HG02852 (cell line): ENCODE measurements at regions not wholly inside any gene's neighbourhood (a gene's known extent, or its start where the extent isn't known, plus 50 kb on each side); places are given as distances from the start of the nearest gene placed in this dataset.

Experiments
- ATAC-seq: cut with Tn5 transposase; IDR thresholded peaks from one replicate; pipeline ENCODE4 v1.9.1; 2021; ENCODE audit warnings: mild to moderate bottlenecking, moderate library complexity; ENCODE audit not compliant: unreplicated experiment

GRCh38 chr1:83596331-83596730, 402.6 kb downstream of the TTLL7 start:
- no peak for ATAC-seq

- ATAC-seq, result no peak
Measured at GRCh38 chr1:83593073-83593472, 405.9 kb downstream of the TTLL7 start.

- ATAC-seq, result no peak
Measured at GRCh38 chr1:83588140-83588539, 410.8 kb downstream of the TTLL7 start.

GRCh38 chr1:83583351-83584014, 415.4 kb downstream of the TTLL7 start:
- no peak for ATAC-seq

GRCh38 chr1:83581747-83582146, 417.2 kb downstream of the TTLL7 start:
- ATAC-seq, result no peak

DNA sequence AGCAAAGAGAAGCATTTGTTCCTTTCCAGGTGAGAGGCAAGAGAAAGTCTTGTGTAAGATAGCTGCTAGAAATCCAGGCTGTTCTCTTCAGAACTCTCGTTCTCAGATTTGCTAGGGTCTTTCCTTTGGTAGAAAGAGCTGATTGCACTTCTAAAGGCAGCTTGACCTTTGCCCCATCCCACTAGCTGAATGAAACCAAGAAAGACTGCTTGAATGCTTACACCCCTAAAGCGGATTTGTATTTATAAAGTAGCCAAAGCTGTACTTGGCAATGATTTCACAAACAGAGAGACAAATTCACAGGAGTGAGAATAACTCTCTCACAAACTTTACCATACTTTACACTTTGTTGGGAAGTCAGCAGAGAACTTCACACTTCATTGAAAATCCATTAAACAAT, 424.1 kb downstream of the TTLL7 start:
- peak; percentile 56 for ATAC-seq

GRCh38 chr1:83573776-83574175, 425.2 kb downstream of the TTLL7 start:
- no peak for ATAC-seq

GRCh38 chr1:83571536-83571935, 427.4 kb downstream of the TTLL7 start:
- no peak for ATAC-seq

DNA sequence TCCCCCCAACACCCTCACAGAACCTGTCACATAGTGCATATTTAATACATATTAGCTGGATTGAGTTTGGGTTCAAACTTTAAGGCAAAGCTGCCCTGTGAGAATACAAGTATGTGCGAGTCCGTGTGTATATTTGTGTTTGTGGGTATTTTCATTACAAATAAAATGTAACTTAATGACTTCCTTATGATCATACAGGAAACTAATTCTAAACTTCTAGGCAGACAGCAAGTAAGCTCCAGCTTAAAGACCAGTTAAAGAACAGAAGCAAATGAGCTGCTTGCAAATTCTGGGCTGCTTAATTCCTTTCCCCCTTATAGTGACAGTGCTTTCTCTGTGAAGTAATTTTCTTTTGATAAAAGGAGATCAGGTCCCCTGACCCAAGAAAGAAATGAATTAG, 437.6 kb downstream of the TTLL7 start:
- no peak for ATAC-seq

DNA sequence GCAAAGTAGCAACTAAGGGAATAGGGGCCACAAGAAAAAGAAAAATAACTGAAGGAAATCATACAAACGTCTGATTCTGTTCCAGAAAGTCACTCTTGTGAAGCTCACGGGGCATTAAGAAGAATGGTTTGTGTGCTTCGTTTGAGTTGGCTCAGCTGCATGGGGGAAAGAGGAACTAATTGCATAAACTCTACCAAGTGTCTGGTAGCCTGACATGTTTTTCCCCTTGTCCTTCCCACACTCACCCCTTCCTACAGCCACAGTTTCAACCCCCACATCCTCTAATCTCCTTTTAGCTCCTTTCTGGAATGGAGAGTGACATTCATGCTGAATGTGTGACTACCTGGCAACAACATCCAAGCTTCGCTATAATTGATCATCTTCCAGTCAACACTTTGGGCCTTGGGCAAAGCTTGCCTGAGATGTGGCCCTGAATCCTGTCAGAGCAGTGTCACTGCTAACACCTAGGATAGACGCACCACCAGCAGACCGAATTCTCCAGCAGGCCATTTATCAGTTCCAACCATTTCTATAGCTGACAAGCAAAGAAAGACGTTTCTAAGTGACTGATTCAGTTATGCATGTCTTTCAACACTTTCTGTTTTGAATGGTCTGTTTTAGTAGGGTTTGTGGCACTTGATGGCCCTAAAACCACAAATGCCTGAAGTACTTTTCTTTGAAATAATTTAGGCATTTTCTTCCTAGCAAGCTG, 439.6 kb downstream of the TTLL7 start:
- ATAC-seq, result peak; percentile 73

- no peak for ATAC-seq
Measured at GRCh38 chr1:83555871-83556270, 443.1 kb downstream of the TTLL7 start.

DNA sequence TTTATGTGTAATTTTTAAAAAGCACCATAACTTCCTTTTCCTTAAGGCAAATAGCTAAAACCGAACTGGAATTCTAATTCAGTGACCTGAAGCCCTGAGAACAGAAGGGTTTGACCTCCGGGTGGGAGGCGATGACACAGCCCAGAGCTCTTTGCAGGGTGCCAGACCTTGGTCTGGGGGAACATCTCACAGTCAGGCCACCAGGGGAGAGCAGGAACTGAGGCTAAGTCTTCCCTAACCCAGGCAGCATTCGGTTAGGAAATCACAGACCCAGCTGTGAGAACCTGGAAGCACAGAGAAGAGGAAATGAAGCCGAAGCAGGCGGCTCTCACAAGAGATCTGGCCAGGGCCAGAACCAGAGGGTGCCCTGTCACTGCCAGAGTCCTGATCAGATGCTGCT, 444.8 kb downstream of the TTLL7 start:
- ATAC-seq, result no peak

DNA sequence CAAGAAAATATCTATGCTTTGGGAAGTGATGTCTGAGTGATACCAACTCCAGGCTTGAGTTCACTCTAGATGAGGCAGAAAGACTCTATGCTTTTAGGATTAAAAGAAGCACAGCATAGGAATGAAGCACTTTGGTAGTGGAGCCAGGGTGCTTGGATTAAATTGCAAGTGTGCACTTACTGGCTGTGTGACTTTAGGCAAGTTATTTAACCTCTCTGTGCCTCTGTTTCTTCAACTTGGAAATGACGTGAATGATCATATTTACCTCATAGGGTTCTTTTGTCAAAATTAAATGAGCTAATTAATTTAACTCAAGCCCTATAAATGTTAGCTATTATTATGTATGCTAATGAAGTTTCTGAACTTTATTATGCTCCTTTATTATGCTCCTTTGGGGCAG, 446.1 kb downstream of the TTLL7 start:
- ATAC-seq, result no peak

DNA sequence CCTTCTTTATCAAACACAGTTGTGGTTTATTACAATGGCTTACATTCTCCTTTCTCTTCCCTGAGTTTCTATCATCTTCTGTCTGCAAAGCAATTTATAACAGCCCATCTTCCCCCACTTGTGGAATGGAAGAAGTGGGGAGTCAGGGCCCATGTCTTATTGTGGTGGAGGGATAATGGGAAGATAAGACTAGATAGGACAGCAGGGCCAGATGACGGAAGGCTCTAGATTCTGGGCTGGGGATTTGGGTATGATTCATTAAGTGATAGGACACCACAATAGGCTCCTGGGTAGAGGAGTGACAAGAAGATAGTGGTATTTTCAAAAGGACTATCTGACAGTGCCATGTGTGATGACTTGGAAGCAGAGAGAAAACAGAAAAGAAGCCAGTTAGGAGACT, 450.6 kb downstream of the TTLL7 start:
- ATAC-seq, result no peak

GRCh38 chr1:83547901-83548300, 451.0 kb downstream of the TTLL7 start:
- ATAC-seq, result no peak

GRCh38 chr1:83546874-83547273, 452.1 kb downstream of the TTLL7 start:
- no peak for ATAC-seq

DNA sequence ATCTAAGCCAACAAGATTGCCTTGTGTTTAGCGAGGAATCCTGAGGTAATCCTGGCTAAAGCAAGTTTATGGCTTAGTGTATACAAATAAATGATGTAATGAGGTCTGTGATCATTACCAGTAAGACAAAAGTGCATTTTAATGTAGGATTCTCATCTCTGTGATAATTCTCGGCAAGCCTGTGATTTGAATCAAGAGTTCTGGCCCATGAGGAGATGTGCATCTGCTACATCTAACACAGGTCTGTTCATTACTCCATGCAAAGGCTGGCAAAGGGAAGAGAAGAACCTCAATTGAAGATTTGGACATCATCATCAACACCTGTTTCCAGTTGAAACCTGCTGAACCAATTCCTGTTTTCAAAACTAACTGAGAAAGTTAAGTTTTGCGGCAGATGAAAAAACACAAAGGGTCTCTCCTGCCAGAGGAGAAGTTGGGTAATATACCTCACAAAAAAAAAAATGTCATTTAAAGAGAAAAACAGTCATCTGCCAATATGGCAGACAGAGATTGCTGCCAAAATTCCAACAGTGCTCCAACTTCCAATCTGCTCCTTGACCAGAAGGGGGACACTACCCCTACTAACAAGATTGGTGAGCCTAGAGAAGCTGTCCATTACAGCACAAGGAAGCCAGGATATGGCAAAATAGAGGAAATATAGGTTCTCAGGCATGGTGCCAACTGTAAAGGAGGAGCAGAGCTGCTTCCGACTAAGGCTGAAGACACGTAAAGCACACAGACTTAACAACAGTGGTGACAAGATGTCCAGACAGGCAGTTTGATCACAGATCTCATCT, 453.7 kb downstream of the TTLL7 start:
- ATAC-seq, result no peak

DNA sequence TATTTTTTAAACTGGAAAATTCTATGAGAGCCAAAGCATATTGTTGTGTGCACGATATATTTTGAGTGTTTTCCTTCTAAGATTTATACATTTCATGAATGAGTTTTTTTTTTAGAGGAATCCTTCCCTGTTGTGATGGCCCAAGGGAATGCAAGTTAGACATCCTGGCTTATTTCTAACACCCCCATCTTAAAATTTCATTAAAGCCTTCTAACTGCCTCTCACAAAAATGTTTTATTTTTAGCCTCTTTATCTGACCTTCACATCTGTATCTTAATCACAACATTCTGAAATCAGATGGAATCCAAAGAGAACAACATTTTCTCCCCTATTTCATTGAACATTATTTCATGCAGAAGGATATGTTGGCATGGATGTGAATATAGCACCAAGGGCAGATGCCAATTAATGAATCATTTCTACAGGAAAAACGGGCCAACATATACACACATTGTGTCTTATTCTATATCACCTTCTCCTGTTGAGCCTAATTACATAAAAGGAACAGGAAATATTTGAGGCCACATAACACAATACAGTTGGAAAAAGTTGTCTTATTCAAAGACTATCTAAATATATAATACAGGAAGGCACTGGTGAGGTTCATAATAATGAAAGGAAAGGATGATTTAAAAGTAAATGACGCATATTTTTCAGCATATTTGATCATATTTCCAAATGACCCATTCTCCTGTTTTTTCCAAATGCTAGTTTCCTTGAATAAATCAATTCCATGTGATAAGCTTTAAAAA, 455.5 kb downstream of the TTLL7 start:
- ATAC-seq, result no peak

- no peak for ATAC-seq
Measured at GRCh38 chr1:83531521-83532309, 467.2 kb downstream of the TTLL7 start.

- ATAC-seq, result no peak
Measured at GRCh38 chr1:83530506-83530905, 468.4 kb downstream of the TTLL7 start.
